CD4-positive, alpha-beta T cell treated with Interferon gamma for 1 hour (primary cell): ENCODE measurements at regions not wholly inside any gene's neighbourhood (a gene's known extent, or its start where the extent isn't known, plus 50 kb on each side); places are given as distances from the start of the nearest gene placed in this dataset.

Source experiments
- DNase-seq: peaks from one replicate; pipeline ENCODE4 v3.0.0-alpha.2; 2020

- no peak for DNase-seq
Observed at GRCh38 chr11:127247261-127247851, 246.8 kb upstream of the KIRREL3 start.

DNA sequence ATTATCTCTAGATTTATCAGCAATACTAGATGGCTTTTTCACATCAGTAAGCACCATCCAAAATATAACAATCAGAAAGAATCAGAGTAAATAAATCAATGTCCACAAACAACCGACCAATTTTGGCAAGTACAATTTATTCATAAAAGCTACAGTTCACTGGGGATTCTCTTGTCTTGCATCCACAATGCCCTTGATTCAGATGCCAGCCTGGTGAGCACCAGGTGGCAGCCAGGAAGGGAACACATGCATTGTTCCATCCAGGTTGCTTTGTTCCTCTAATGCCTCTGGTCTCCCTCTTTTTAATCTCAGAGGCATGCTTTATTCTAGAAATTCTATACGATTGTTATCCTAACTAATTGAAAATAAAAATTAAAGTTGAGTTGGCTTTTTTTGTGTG, 242.1 kb upstream of the KIRREL3 start:
- no peak for DNase-seq

DNA sequence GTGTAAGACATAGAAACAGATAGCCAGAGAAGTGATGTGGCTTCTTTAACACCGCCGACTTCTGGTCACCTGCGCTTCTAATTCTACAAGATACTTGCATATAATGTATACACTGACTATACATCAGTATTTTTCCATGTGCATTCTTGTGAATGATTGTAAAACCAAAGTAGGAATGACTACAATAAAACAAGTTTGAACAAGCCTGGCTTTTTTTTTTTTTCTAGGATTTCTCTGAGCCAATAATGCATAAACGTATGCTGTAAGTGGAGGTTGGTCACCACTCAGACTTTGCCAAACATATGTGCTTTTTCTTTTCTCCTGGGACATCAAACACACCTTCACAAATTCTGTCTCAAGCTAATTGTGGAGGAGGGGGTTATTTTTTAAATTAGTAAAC, 237.8 kb upstream of the KIRREL3 start:
- DNase-seq = no peak

GRCh38 chr11:127236776-127237175, 236.2 kb upstream of the KIRREL3 start:
- DNase-seq = no peak

DNA sequence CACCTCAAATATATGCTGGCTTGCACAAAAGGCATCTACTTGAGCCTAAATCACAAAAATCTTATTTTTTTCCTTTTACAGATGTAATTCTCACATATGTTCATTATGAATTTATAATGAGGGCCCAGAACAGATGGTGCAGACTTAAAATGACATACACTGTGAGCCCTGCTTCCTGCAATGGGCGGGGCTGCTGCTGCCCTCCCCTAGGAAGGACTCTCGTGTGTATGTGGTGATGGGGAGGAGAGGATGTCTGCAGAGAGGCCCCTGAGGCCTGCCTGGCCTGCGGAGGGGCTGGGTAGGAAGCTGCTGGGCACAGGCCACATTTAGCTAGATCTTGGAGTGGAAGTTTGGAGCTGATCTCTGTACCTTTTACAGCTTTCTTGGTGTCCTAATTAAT, 233.4 kb upstream of the KIRREL3 start:
- DNase-seq = no peak

DNA sequence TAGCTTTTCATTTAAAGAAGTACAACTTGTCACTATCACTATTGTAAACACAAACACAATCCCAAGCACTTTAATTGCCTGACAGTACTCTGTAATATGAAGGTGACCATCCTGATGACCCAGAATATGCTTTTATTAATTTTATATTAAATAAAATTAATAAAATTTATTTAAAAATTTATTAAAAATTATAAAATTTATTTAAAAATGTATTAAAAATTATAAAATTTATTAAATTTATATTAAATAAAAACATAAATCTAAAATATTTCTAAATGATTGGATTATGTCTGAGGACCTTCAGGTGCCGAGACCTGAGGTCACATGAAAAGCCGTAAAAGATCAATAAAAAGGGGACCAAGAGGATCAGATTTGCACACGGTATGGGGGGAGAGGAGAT, 229.8 kb upstream of the KIRREL3 start:
- no peak for DNase-seq

GRCh38 chr11:127226949-127227348, 226.4 kb upstream of the KIRREL3 start:
- no peak for DNase-seq

- DNase-seq = no peak
Observed at GRCh38 chr11:127226380-127226779, 225.8 kb upstream of the KIRREL3 start.

GRCh38 chr11:127225619-127226018, 225.0 kb upstream of the KIRREL3 start:
- DNase-seq = no peak

DNA sequence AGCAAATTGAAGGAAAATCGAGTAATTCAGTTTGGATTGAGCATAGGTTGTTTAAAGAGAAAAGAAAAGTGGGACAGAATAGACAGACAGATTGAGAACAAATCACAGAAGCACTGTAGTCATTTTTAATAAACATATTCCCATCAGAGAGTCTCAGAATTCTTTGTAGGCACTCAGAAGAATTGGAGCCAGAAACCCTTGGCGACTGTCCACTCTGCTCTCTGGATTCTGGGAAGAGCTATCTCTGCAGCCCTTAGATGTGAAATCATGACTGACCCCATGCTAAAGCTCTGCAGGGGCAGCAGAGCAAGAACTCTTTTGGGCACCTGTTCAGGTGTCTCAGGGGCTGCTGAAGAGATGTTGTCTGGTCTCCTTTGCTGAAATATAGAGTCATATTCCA, 223.7 kb upstream of the KIRREL3 start:
- no peak for DNase-seq

GRCh38 chr11:127223633-127224032, 223.1 kb upstream of the KIRREL3 start:
- no peak for DNase-seq

GRCh38 chr11:127223026-127223425, 222.5 kb upstream of the KIRREL3 start:
- no peak for DNase-seq

- DNase-seq = no peak
Observed at GRCh38 chr11:127219704-127220103, 219.1 kb upstream of the KIRREL3 start.

- DNase-seq = no peak
Observed at GRCh38 chr11:127218275-127218608, 217.7 kb upstream of the KIRREL3 start.

DNA sequence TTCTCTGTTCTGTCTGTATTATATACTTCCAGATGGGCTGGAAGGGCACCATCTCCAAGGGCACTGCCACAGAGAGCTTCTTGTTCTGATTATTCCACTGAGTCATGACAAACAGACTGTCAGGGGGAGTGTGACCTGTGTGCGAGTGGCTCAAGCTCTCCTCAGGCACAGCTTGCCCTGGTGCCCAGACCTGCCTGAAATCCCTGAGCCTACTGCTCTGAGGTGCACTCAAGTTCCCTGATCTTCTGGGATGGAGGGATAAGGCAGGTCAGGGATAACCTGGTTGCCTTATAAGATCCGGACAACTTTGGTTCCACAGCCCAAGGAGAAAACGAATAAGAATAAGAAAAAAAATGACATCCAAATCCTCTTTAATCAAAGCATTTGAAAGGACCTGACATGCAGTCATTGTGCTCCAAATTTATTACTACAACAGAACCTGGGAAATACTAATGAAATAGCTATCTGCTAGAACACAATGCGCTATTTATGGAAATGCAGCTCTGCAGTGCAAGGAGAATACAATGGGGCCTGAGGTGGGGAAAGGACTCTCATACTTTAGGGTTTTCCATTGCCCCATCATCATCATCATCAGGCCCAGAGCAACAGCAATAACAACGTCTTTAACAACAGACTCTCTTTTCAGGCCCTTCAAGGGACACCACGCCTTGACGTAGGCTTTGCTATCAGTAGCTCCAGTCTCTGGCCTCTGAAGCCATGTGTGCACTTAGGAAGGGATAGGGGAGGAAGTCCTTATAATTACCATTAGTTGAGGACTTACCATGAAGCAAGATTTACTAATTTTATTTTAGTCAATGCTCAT, 217.1 kb upstream of the KIRREL3 start:
- no peak for DNase-seq

- no peak for DNase-seq
Observed at GRCh38 chr11:127205688-127206217, 205.2 kb upstream of the KIRREL3 start.

DNA sequence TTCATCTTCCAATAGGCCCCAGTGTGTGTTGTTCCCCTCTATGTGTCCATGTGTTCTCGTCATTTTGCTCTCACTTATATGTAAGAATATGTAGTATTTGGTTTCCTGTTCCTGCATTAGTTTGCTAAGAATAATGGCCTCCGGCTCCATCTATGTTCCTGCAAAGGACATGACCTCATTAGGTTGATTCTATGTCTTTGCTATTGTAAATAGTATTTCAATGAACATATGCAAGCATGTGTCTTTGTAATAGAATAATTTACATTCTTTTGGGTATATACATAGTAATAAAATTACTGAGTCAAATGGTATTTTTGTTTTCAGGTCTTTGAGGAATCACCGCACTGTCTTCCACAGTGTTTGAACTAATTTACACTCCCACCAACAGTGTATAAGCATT, 202.9 kb upstream of the KIRREL3 start:
- DNase-seq = no peak

DNA sequence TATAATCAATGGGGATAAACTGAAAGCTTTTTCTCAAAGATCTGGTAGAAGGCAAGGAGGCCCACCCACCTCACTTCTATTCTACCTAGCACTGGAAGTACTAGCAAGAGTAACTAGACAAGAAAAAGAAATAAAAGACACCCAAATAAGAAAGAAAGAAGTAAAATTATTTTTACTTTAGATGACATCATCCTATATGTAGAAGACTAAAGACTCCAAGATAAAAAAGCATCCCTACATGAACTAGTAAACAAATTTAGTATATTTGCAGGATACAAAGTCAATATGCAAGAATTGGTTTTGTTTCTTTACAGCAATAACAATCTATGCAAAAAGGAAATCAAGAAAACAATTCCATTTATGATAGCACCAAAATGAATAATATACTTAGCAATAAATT, 201.5 kb upstream of the KIRREL3 start:
- DNase-seq = no peak

- DNase-seq = no peak
Observed at GRCh38 chr11:127199306-127199801, 198.8 kb upstream of the KIRREL3 start.

DNA sequence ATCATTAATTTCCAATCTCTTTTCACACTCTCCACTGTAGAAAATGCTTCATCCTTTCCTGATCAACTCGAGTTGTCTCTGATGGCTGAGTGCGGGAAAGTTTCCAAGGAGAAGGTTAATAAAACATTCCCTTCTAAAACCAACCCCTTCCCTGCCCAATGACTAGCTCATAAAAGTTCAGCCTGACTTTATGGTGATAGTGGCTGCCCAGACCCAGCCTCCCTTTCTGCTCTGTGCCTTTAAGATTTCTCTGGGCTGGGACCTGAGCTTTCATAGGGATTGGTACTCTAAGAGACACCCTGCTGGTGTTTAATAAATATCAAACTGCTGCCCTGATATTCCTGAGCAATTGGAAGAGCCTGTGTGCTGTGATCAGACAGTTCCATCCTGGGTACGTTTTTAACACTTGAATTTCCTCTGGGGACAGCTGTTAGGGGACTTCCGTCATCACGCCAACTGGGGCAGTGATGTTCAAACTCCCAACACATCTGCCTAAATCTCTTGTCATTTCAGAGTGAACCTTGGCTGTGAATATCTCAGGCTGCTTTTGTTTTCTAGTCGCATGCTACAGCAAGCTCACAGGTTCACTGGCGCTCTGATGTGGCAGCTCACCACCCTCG, 195.0 kb upstream of the KIRREL3 start:
- no peak for DNase-seq

DNA sequence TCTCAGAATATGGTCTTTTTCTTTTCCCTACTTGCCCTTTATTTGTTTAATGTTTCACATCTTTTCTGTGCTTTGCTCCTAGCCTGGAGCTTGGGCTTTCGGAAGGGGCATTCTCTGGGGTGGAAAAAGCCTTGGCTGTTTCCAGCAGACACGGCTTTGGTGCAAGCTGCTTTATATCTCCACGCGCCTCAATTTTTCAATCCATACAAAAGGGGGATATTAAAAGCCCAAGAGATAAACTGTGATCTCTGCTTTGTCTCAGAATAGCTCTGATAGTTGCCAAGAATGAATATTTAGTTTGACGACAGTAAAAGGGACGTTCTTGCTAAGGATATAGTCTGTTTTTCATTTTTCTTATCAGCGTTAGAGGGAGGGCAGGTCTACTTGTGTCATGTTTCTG, 194.0 kb upstream of the KIRREL3 start:
- no peak for DNase-seq

DNA sequence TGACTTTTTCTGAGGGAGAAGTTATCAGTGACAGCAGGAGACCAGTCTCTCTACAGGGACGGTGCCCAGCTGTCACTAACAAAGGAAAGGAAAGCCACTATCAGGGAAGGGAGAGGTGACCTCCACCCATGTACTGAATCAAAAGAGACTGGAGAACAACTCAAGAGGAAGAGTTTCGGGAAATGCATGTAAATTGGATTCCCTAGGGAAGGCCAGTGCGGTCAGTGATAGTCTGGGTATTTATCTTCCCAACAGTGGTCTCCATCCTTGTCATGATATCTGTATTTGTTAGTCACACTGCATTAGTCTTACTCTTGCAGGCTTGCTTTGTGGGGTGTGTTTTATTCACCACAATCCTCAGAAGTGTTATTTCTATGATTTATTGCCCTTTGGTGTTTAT, 193.4 kb upstream of the KIRREL3 start:
- DNase-seq = no peak

GRCh38 chr11:127191689-127192088, 191.1 kb upstream of the KIRREL3 start:
- DNase-seq = no peak

DNA sequence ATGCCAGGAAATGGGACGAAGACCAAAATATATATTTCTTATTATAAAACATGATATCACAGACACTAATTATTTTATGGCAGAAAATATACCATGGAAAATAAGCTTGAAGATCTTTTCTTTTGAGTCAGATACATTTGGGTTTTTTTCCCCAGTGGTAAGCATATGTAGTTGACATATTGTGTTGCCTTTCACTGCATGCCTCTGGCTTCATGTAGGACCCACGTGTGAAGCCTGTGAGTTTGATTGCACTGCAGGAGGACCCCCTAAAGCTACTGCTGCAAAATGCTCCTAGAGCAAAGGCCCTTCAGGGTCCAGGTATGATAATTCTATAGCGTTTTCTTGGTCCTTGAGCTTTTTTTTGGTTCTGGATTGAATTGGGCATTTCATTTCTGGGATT, 190.7 kb upstream of the KIRREL3 start:
- no peak for DNase-seq
